Upper lobe of left lung (tissue), 4 donors: ENCODE measurements at regions not wholly inside any gene's neighbourhood (a gene's known extent, or its start where the extent isn't known, plus 50 kb on each side); places are given as distances from the start of the nearest gene placed in this dataset.

ENCODE experiments used
- POLR2AphosphoS5 ChIP-seq, 2 donors: sonication (generic); formaldehyde crosslinking; IDR thresholded peaks; one replicate each; pipeline ENCODE4 v1.5.1; 2017; ENCODE audit warnings: antibody characterized with exemption in 2 of 2
- TF ChIP-seq, protein P1 (sequence below), 6 experiments: fragments of 450-650 bp in 4 of 6; fragments of 200-600 bp in 2 of 6; sonication (generic) in 2 of 6; IDR thresholded peaks; one replicate each; pipeline ENCODE4 v1.5.1; 2016 to 2019; ENCODE audit warnings: antibody characterized with exemption in 6 of 6

DNA sequence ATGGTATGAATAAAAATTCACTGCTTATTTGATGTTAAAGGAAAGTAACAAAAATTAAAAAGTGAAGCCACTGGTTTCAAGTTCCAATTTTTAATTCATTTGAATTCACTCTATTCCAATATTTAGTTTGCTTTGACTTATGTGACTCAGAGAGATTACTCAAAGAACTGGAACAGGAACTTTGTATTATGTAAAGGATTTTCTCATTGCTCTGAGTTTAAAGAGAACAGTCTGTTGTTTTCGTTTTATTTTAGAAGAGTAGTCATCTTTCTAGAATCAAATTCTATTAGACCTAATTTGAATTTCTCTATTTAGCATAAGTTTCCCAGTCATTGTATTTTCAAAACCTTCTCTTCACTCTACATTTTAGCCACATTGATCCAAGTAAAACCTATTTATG lies 300.1 kb upstream of the SLC8A1 start:
- TF ChIP-seq, protein P1, sequence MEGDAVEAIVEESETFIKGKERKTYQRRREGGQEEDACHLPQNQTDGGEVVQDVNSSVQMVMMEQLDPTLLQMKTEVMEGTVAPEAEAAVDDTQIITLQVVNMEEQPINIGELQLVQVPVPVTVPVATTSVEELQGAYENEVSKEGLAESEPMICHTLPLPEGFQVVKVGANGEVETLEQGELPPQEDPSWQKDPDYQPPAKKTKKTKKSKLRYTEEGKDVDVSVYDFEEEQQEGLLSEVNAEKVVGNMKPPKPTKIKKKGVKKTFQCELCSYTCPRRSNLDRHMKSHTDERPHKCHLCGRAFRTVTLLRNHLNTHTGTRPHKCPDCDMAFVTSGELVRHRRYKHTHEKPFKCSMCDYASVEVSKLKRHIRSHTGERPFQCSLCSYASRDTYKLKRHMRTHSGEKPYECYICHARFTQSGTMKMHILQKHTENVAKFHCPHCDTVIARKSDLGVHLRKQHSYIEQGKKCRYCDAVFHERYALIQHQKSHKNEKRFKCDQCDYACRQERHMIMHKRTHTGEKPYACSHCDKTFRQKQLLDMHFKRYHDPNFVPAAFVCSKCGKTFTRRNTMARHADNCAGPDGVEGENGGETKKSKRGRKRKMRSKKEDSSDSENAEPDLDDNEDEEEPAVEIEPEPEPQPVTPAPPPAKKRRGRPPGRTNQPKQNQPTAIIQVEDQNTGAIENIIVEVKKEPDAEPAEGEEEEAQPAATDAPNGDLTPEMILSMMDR (IDR thresholded peaks at IDR 0.05), result no peak
- TF ChIP-seq POLR2AphosphoS5 (IDR thresholded peaks at IDR 0.05), result no peak
